MG63 (cell line): ENCODE measurements at regions not wholly inside any gene's neighbourhood (a gene's known extent, or its start where the extent isn't known, plus 50 kb on each side); places are given as distances from the start of the nearest gene placed in this dataset.
"Not testable (repeated sequence)": the region's sequence is repeated elsewhere in the genome, so short reads cannot be mapped to it uniquely, and the experiment has no call there.

ENCODE experiments used
- DNase-seq: peaks from one replicate; pipeline ENCODE4 v3.0.0-alpha.2; 2020
- H3K27me3 ChIP-seq: fragments of 250-450 bp; sonication (Bioruptor Pico); 2 replicates; pipeline ENCODE4 v1.5.1; 2020; ENCODE audit warnings: mild to moderate bottlenecking, moderate library complexity
- H3K36me3 ChIP-seq: fragments of 250-450 bp; sonication (Bioruptor Pico); 2 replicates; pipeline ENCODE4 v1.5.1; 2020; ENCODE audit warnings: mild to moderate bottlenecking, moderate library complexity
- H3K4me3 ChIP-seq: fragments of 250-450 bp; sonication (Bioruptor Pico); 2 replicates; pipeline ENCODE4 v1.5.1; 2020; ENCODE audit warnings: mild to moderate bottlenecking, moderate library complexity
- H3K9me3 ChIP-seq: fragments of 250-450 bp; sonication (Bioruptor Pico); 2 replicates; pipeline ENCODE4 v1.5.1; 2020; ENCODE audit warnings: mild to moderate bottlenecking, moderate library complexity

DNA sequence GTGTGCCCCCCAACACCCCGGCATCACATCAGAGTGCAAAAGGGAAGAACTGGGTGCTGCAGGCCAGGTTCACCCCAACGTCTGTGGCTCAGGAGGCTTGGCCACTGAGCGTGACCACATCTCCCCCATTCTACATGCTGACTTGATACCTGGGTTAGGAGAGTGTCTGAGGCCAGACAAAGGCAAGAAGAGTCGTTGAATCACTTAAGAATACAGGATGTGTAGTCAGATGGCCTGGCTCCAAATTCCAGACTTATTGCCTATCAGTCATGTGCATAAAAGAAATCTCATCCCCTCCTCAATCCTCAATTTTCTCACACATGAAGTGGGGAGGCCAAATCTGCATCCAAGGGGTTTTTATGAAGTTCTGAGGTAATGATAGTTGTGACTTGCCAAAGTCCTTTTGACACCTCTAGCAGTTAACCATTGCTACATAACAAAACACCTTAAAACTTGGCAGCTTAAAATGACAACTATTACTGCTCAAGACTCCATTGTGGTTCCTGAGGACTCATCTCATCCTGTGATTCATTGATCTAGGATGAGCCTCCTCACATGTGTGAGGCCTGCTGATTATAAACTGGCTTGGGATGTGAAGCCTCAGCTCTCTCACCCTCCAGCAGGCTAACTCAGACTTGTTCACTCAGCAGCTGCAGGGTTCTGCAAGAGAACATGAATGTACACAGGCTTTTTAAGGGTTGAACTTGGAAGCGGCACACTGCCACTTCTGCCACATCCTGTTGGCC, 138.8 kb upstream of the TLE3 start:
- DNase-seq, result peak; percentile 87
- H3K9me3 ChIP-seq, result peaks cover 7% of the 10 kb centered on the region
- H3K27me3 ChIP-seq, result no peaks in the 10 kb centered on the region

DNA sequence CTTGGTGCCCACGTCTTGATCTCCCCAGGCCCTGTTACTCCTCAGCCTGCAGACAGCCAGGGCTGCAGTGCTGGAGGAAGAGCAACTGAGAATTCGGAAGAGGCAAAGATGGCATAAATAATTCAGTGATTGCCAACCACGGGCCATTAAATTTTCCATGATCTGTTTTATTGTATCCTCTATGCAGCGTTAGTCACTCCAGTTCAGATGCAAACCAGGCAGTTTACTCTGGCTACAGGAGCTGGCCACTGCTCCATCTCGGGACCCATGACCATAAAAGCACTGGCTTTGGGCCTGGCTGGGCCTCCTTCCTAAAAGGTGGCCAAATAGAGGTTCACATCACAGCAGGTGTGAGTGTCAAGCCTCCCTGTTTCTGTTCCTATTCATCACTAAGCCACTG, 137.6 kb upstream of the TLE3 start:
- DNase-seq, result peak; percentile 67
- H3K9me3 ChIP-seq, result peaks cover 13% of the 10 kb centered on the region
- H3K4me3 ChIP-seq, result no peak overlapping the region
- H3K36me3 ChIP-seq, result no peaks in the 10 kb centered on the region
- H3K27me3 ChIP-seq, result no peaks in the 10 kb centered on the region

More for the DNA sequence above, 138.8 kb upstream of the TLE3 start:
- no peaks in the 10 kb centered on the region for H3K36me3 ChIP-seq
- no peak overlapping the region for H3K4me3 ChIP-seq

DNA sequence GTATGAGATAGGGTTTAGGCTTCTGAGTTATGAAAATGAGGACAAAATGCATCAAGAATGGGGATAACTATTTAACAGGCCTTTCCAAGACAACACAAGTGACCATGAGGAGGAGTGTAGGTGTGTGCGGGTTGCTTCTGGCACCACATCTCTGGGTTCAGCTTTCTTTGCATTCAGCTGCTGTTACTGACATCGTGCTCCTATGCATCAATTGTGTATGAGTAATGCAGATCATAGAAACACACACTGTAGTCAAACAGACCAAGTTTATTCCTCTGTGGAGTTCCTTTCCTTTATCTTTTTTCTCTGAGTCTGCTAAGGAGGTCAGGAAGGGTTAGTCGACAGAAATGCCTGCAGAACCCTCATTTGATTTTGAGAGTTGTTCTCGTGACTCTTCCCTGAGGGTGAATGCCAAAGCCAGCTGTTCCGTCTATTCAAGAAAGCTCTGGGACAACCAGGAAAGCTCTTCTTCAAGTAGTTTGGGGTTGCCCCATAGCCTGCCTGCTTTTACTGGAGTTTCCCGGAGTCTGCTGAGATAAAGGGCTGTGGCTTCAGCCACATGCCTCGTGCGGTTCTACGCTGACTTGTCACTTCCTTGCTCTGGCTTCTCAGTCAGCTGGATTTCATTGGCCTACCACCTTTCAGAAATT, 136.7 kb upstream of the TLE3 start:
- Histone ChIP-seq H3K36me3 (no peaks in the 10 kb centered on the region), H3K27me3 (no peaks in the 10 kb centered on the region), H3K9me3 (peaks cover 13% of the 10 kb centered on the region), H3K4me3 (no peak overlapping the region)
- DNase-seq, result no peak

DNA sequence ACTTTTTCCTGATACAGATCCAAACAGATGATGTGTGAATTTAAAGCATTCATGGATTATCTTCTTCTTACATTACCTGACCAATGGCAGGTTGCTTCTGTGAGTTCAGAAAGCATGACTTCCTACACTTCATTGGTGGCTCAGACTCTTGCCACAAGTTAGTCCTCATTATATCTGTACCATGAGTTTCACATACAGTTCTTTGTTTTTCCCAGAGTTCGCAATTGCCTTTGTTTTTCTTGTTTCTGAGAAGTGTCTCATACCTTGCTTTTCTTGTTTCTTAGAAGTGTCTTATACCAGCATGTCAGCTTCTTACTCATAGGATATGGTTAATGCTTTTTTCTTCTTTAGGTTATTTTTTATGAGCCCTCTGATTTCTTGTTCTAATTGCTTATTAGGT, 133.8 kb upstream of the TLE3 start:
- H3K4me3 ChIP-seq, result no peak overlapping the region
- H3K27me3 ChIP-seq, result no peaks in the 10 kb centered on the region
- no peaks in the 10 kb centered on the region for H3K36me3 ChIP-seq
- no peak for DNase-seq
- H3K9me3 ChIP-seq, result peaks cover 16% of the 10 kb centered on the region

GRCh38 chr15:70227918-70228317, 130.2 kb upstream of the TLE3 start:
- not testable (repeated sequence) for H3K36me3 ChIP-seq, H3K27me3 ChIP-seq, H3K4me3 ChIP-seq, DNase-seq
- H3K9me3 ChIP-seq, result peaks cover 16% of the 10 kb centered on the region

DNA sequence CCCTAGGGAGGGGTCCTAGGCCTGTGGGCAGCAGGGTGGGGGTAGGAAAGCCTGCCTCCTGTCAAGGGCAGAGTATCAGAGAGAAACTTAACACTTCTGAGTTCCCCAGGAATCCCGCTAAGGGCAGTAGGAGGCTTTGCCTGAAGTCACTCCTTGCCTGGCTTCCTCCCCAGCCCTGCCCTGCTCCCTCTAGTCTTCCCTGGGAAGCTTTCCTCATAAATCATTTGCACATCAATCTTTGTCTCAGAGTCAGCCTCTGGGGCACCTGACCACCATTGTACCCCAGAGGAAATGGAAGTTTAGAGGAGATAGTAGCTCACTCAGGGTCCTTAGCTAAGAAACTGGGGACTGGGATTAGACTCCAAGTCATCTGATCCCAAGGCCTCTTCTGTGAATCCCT, 129.4 kb upstream of the TLE3 start:
- Histone ChIP-seq H3K36me3 (no peaks in the 10 kb centered on the region), H3K27me3 (no peaks in the 10 kb centered on the region), H3K4me3 (no peak overlapping the region), H3K9me3 (peaks cover 13% of the 10 kb centered on the region)
- DNase-seq, result no peak

DNA sequence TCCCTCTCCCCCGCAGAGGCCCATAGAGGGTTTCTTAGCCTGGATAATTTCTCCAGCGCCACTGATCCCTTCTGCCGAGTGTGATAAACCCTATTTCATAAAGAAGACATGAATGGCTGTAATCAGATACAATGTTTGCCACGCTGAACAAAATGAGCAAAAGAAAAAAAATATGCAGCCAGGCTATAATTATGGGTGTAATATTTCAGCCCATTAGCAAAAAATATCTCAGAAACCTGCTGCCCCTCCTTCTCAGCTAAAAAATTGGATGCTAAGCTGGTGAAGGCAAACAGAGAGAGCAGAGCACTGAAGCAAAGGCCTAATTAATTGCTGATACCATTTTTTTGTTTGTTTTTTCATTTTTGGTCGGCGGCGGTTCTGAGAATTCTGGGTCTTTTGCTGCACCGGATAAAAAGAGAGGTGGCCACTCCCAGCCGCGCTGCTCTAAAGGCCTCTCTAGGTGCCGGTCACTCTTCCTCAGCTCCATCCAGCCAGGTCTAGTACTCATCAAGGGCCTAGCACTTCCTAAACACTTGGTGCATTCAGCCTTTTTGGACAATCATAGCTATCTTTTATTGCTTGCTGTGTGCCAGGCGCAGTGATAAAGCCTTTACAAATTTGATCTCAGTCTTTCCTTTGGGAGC, 128.7 kb upstream of the TLE3 start:
- Histone ChIP-seq H3K9me3 (peaks cover 8% of the 10 kb centered on the region; the same call in 1 of the 2 replicates), H3K36me3 (no peaks in the 10 kb centered on the region), H3K27me3 (no peaks in the 10 kb centered on the region), H3K4me3 (no peak overlapping the region)
- no peak for DNase-seq

DNA sequence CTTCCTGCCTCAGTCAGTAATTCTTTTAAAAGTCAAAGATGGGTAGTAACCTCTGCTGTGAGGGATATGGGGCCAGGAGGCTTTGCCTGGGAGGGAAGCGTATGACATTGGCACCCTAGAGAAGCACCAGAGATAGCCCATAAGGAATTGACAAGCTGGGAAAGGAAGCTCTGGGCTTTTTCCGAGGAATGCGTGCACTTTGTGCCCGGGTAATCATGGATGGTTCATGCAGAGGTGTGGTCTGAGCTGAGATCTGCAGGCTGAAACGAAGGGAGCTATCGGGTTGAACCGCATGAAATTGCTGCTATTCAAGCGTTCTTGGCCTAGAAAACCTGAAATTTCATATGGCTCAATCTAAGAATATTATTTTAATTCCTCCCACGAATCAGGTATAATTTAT, 127.7 kb upstream of the TLE3 start:
- Histone ChIP-seq H3K36me3 (no peaks in the 10 kb centered on the region), H3K27me3 (no peaks in the 10 kb centered on the region), H3K4me3 (no peak overlapping the region), H3K9me3 (peaks cover 2% of the 10 kb centered on the region; the same call in 1 of the 2 replicates)
- no peak for DNase-seq

- Histone ChIP-seq H3K4me3 (no peak overlapping the region), H3K9me3 (no peaks in the 10 kb centered on the region), H3K27me3 (no peaks in the 10 kb centered on the region), H3K36me3 (no peaks in the 10 kb centered on the region)
- DNase-seq, result no peak
Observed at GRCh38 chr15:70222606-70223005, 124.9 kb upstream of the TLE3 start.

- no peaks in the 10 kb centered on the region for H3K36me3 ChIP-seq
- no peaks in the 10 kb centered on the region for H3K27me3 ChIP-seq
- H3K4me3 ChIP-seq, result no peak overlapping the region
- H3K9me3 ChIP-seq, result no peaks in the 10 kb centered on the region
- no peak for DNase-seq
Observed at GRCh38 chr15:70220490-70221096, 122.9 kb upstream of the TLE3 start.

- DNase-seq, result no peak
- H3K9me3 ChIP-seq, result no peaks in the 10 kb centered on the region
- no peak overlapping the region for H3K4me3 ChIP-seq
- no peaks in the 10 kb centered on the region for H3K27me3 ChIP-seq
- H3K36me3 ChIP-seq, result no peaks in the 10 kb centered on the region
Observed at GRCh38 chr15:70219966-70220365, 122.2 kb upstream of the TLE3 start.

DNA sequence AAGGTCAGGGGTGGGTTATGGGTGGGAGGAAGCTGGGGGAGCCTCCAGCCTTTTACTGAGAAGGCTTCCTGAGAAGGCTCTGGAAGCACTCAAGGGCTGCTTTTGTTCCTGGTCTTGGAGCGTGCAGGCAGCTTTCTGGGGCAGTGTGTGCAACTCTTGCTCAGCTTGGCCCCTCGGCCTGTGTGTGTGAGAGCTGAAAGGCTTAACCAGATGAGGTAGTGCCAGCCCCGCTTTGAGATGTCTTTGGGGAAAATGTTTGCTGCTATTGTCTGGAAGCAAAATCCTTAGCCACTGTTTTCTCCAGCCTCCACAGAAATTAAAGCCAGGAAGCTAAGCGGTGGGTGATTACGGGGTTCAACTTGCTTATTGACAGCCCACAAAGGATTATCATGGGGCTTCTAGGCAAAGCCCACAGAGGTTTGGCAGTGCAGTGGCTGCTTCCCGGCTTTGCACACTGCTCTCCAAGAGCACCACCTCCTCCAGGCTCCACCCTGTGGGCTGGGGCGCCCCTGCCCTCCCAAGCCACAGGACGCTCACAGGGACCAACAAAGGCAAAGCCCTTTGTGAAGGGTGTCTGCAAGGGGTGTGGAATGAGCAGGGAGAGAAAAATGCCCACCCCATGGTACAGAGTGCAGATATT, 121.7 kb upstream of the TLE3 start:
- no peaks in the 10 kb centered on the region for H3K36me3 ChIP-seq
- H3K9me3 ChIP-seq, result no peaks in the 10 kb centered on the region
- H3K4me3 ChIP-seq, result no peak overlapping the region
- no peaks in the 10 kb centered on the region for H3K27me3 ChIP-seq
- DNase-seq, result no peak

DNA sequence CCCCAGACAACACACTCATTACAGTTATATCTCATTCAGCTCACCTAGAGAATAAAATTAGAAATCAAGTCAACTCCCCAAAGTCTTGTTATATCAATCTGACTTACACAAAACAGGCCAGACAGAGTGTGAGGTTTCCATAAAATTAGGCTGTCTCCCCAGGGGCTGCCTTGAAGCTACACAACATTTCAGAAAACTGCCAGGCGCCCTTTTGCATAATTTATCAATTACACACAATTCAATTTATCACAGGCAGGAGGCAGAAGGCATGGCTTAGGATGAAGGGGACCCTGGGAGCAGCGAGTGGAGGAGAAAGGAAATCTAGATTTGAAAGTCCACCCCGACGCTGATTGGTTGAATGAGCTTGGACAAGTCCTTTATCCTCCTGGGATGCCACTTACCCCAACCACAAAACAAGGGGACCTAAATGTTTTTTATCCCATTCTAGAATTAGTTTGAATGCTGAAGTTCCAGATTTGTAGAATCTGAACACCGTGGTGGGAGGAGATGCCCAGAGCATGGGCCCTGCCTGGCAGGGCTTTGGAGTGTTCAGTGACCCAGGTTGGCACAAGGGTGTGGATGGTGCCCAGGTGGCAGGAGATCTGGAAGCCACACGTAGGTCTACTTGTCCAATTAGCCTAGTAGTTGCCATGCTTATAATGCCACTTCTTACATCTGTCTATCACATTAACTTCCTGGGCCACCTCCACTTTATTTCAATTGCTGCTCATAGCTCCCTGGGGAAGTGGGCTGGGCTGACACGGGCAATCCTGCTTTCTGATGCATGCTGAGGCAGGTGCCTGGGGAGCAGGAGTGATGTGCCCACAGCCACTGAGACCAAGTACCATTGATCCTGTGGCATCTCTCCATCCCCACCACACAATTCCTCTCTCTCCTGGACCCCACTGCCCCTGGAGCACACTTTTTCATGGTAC, 119.8 kb upstream of the TLE3 start:
- no peaks in the 10 kb centered on the region for H3K27me3 ChIP-seq
- H3K36me3 ChIP-seq, result no peaks in the 10 kb centered on the region
- H3K4me3 ChIP-seq, result no peak overlapping the region
- no peak for DNase-seq
- H3K9me3 ChIP-seq, result no peaks in the 10 kb centered on the region

GRCh38 chr15:70215951-70216350, 118.2 kb upstream of the TLE3 start:
- H3K9me3 ChIP-seq, result no peaks in the 10 kb centered on the region
- H3K4me3 ChIP-seq, result no peak overlapping the region
- H3K27me3 ChIP-seq, result no peaks in the 10 kb centered on the region
- no peak for DNase-seq
- H3K36me3 ChIP-seq, result no peaks in the 10 kb centered on the region

DNA sequence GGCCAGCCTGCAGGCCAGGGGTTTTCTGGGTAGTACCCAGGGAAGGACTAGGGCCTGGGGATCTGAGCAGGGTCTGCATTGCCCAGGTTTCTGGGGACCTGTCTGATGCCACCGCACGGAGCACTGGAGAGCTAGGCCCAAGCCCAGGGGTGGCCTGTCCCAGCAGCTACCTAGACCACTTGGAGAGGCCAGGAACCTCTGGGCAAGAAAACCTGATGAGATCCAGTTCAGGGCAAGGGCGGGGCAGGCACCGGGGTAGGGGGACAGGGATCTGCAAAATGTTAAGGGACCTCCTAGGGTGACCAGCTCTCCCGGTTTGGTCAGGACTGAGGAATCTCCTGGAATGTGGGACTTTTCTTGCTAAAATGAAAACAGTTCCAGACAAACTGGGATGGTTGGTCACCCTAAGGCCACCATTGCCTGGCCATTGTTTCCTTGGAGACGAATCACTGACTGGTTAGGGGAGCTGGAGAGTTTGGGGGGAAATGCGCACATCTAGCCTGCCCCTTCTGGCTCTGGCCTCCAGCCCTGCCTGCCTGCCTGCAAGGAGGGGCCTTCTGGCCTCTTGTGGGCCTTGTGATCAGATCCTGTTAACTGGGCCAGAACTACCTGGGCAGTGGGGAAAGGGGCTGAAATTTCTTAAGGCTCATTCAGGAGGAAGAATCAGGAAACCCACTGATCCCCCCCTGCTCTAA, 117.4 kb upstream of the TLE3 start:
- H3K4me3 ChIP-seq, result no peak overlapping the region
- no peaks in the 10 kb centered on the region for H3K27me3 ChIP-seq
- no peak for DNase-seq
- H3K9me3 ChIP-seq, result no peaks in the 10 kb centered on the region
- H3K36me3 ChIP-seq, result no peaks in the 10 kb centered on the region

DNA sequence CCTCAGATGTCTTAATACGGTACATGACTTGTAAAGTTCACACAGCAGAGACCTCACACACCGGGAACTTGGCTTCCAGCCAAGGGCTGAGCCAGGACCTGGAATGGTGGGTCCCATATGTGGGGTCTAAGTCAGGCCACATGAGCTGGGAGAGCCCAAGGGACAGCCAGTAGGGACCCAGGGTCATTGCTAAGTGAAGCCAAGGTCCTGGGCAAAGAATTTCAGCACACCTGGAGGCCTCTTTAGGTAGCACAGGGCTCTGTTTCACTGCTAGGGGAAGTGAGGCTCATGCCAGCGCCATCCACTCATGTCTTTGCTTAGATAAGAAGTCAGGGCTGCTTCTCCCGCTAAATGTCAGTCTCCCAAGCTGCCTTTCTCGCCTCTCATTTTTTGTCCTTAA, 116.6 kb upstream of the TLE3 start:
- no peaks in the 10 kb centered on the region for H3K36me3 ChIP-seq
- H3K4me3 ChIP-seq, result no peak overlapping the region
- H3K9me3 ChIP-seq, result no peaks in the 10 kb centered on the region
- H3K27me3 ChIP-seq, result no peaks in the 10 kb centered on the region
- no peak for DNase-seq
